ENCODE measurements at regions not wholly inside any gene's neighbourhood (a gene's known extent, or its start where the extent isn't known, plus 50 kb on each side); places are given as distances from the start of the nearest gene placed in this dataset.

GRCh38 chr1:78758506-78758905 is 108.9 kb downstream of the IFI44 start:
- Histone ChIP-seq H3K27ac (no peak overlapping the region), H3K9me3 (no peaks in the 10 kb centered on the region), H3K4me1 (no peaks in the 10 kb centered on the region), H3K27me3 (no peaks in the 10 kb centered on the region), H3K4me3 (no peak overlapping the region), H3K36me3 (no peaks in the 10 kb centered on the region)
- intact Hi-C loops (cut with DNase I; ENCODE audit: low total_unique reads): no loop called here
- DNase-seq: no peak
- TF ChIP-seq POLR2A (IDR thresholded peaks at IDR 0.05) (no peak), CTCF (IDR thresholded peaks at IDR 0.05) (no peak)

GRCh38 chr1:78759881-78760280 is 110.2 kb downstream of the IFI44 start:
- no peaks in the 10 kb centered on the region for H3K4me1 ChIP-seq
- TF ChIP-seq POLR2A (IDR thresholded peaks at IDR 0.05) (no peak), CTCF (IDR thresholded peaks at IDR 0.05) (no peak)
- no peak overlapping the region for H3K27ac ChIP-seq
- no peak for DNase-seq
- no peaks in the 10 kb centered on the region for H3K9me3 ChIP-seq
- H3K36me3 ChIP-seq: no peaks in the 10 kb centered on the region
- H3K27me3 ChIP-seq: no peaks in the 10 kb centered on the region
- H3K4me3 ChIP-seq: no peak overlapping the region
- intact Hi-C loops (cut with DNase I; ENCODE audit: low total_unique reads): no loop called here

- Histone ChIP-seq H3K9me3 (no peaks in the 10 kb centered on the region), H3K36me3 (no peaks in the 10 kb centered on the region), H3K27ac (no peak overlapping the region), H3K4me1 (no peaks in the 10 kb centered on the region), H3K4me3 (no peak overlapping the region), H3K27me3 (no peaks in the 10 kb centered on the region)
- intact Hi-C loops (cut with DNase I; ENCODE audit: low total_unique reads): no loop called here
- no peak for DNase-seq
- TF ChIP-seq POLR2A (IDR thresholded peaks at IDR 0.05) (no peak), CTCF (IDR thresholded peaks at IDR 0.05) (no peak)
Measured at GRCh38 chr1:78760858-78761257, 111.2 kb downstream of the IFI44 start.

GRCh38 chr1:78762113-78762512 is 112.5 kb downstream of the IFI44 start:
- DNase-seq: no peak
- intact Hi-C loops (cut with DNase I; ENCODE audit: low total_unique reads): no loop called here
- Histone ChIP-seq H3K27me3 (no peaks in the 10 kb centered on the region), H3K27ac (no peak overlapping the region), H3K4me1 (no peaks in the 10 kb centered on the region), H3K4me3 (no peak overlapping the region), H3K9me3 (no peaks in the 10 kb centered on the region), H3K36me3 (no peaks in the 10 kb centered on the region)
- TF ChIP-seq CTCF (IDR thresholded peaks at IDR 0.05) (no peak), POLR2A (IDR thresholded peaks at IDR 0.05) (no peak)

- Histone ChIP-seq H3K36me3 (no peaks in the 10 kb centered on the region), H3K27me3 (no peaks in the 10 kb centered on the region), H3K4me3 (no peak overlapping the region), H3K9me3 (no peaks in the 10 kb centered on the region), H3K4me1 (no peaks in the 10 kb centered on the region), H3K27ac (no peak overlapping the region)
- intact Hi-C loops (cut with DNase I; ENCODE audit: low total_unique reads): no loop called here
- no peak for DNase-seq
- TF ChIP-seq CTCF (IDR thresholded peaks at IDR 0.05) (no peak), POLR2A (IDR thresholded peaks at IDR 0.05) (no peak)
Measured at GRCh38 chr1:78765489-78765888, 115.9 kb downstream of the IFI44 start.

All from uterus (tissue), 3 donors.